ENCODE measurements at regions not wholly inside any gene's neighbourhood (a gene's known extent, or its start where the extent isn't known, plus 50 kb on each side); places are given as distances from the start of the nearest gene placed in this dataset.

GRCh38 chr2:14127765-14128164 lies 504.8 kb upstream of the LRATD1 start:
- Histone ChIP-seq H3K9ac (ENCODE audit: low read length) (no peak overlapping the region), H3F3A (ENCODE audit: insufficient read depth) (no peaks in the 10 kb centered on the region), H3K9me2 (replicated peaks; ENCODE audit: insufficient read depth, low read length) (no peaks in the 10 kb centered on the region), H3K9me3 (ENCODE audit: insufficient read depth, low read length) (no peaks in the 10 kb centered on the region), H3K27me3 (ENCODE audit: low read length) (no peaks in the 10 kb centered on the region), H4K20me1 (ENCODE audit: low read depth, low read length) (no peaks in the 10 kb centered on the region), H3K79me2 (ENCODE audit: insufficient read depth, low read length) (no peaks in the 10 kb centered on the region), H2AFZ (ENCODE audit: low read depth, low read length, severe bottlenecking) (no peak overlapping the region), H3K27ac (ENCODE audit: low read depth, low read length) (no peak overlapping the region), H3K36me3 (ENCODE audit: low read length) (no peaks in the 10 kb centered on the region), H3K4me3 (ENCODE audit: insufficient read depth, low read length, poor library complexity, severe bottlenecking) (no peak overlapping the region), H3K4me2 (ENCODE audit: low read depth, low read length, poor library complexity, severe bottlenecking) (no peak overlapping the region)
- TF ChIP-seq EZH2phosphoT487 (conservative IDR thresholded peaks at IDR 0.05; ENCODE audit: low read length) (no peak), CTCF (IDR thresholded peaks at IDR 0.05; ENCODE audit: insufficient read depth, low read length, poor library complexity, severe bottlenecking) (no peak)

DNA sequence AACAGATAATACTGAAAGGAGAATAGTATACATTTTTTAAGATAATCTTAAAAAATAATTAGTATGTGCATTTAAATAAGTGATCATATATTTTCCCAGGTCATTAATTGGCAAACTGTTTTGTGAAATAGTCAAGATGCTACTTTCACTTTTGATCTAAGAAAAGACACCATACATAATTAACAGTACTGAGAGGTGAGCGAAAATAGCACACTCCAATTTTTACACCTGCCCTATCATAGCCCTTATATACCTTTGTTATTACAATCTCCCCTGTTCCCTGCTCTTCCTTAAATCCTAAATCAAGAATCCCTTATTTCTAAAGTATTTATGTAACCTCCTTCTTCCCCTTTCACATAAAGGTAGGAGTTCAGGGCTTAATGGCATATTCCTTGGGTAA lies 500.1 kb upstream of the LRATD1 start:
- Histone ChIP-seq H3F3A (ENCODE audit: insufficient read depth) (no peaks in the 10 kb centered on the region), H3K9ac (ENCODE audit: low read length) (no peak overlapping the region), H3K36me3 (ENCODE audit: low read length) (no peaks in the 10 kb centered on the region), H3K4me2 (ENCODE audit: low read depth, low read length, poor library complexity, severe bottlenecking) (no peak overlapping the region), H3K4me3 (ENCODE audit: insufficient read depth, low read length, poor library complexity, severe bottlenecking) (no peak overlapping the region), H3K27ac (ENCODE audit: low read depth, low read length) (no peak overlapping the region), H3K9me2 (replicated peaks; ENCODE audit: insufficient read depth, low read length) (no peaks in the 10 kb centered on the region), H4K20me1 (ENCODE audit: low read depth, low read length) (no peaks in the 10 kb centered on the region), H3K27me3 (ENCODE audit: low read length) (no peaks in the 10 kb centered on the region), H3K9me3 (ENCODE audit: insufficient read depth, low read length) (no peaks in the 10 kb centered on the region), H2AFZ (ENCODE audit: low read depth, low read length, severe bottlenecking) (no peak overlapping the region), H3K79me2 (ENCODE audit: insufficient read depth, low read length) (no peaks in the 10 kb centered on the region)
- TF ChIP-seq CTCF (IDR thresholded peaks at IDR 0.05; ENCODE audit: insufficient read depth, low read length, poor library complexity, severe bottlenecking) (no peak), EZH2phosphoT487 (conservative IDR thresholded peaks at IDR 0.05; ENCODE audit: low read length) (no peak)

DNA sequence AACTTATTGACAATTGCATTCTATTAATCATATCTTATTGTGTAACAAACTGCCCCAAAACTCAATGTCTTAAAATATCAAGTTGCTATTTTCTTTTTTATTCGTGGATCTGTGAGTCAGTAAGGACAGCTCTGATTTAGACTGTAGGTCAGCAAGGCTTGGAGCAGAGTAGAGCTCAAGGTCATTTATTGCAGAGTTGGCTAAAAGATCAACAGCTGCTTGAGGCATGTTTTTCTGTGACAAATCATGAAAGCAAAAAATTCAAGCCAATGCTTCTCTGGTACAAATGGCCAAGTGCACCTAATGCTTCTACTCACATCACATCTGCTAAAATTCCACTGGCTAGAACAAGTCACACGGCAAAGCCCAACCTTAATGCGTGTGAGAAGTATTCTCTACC lies 497.7 kb upstream of the LRATD1 start:
- H3F3A ChIP-seq (ENCODE audit: insufficient read depth) = no peaks in the 10 kb centered on the region
- H3K4me3 ChIP-seq (ENCODE audit: insufficient read depth, low read length, poor library complexity, severe bottlenecking) = no peak overlapping the region
- no peak overlapping the region for H3K27ac ChIP-seq (ENCODE audit: low read depth, low read length)
- H2AFZ ChIP-seq (ENCODE audit: low read depth, low read length, severe bottlenecking) = no peak overlapping the region
- H3K9me3 ChIP-seq (ENCODE audit: insufficient read depth, low read length) = no peaks in the 10 kb centered on the region
- no peaks in the 10 kb centered on the region for H4K20me1 ChIP-seq (ENCODE audit: low read depth, low read length)
- H3K79me2 ChIP-seq (ENCODE audit: insufficient read depth, low read length) = no peaks in the 10 kb centered on the region
- no peaks in the 10 kb centered on the region for H3K9me2 ChIP-seq (replicated peaks; ENCODE audit: insufficient read depth, low read length)
- H3K36me3 ChIP-seq (ENCODE audit: low read length) = no peaks in the 10 kb centered on the region
- H3K9ac ChIP-seq (ENCODE audit: low read length) = no peak overlapping the region
- H3K4me2 ChIP-seq (ENCODE audit: low read depth, low read length, poor library complexity, severe bottlenecking) = no peak overlapping the region
- H3K27me3 ChIP-seq (ENCODE audit: low read length) = no peaks in the 10 kb centered on the region
- TF ChIP-seq CTCF (IDR thresholded peaks at IDR 0.05; ENCODE audit: insufficient read depth, low read length, poor library complexity, severe bottlenecking) (no peak), EZH2phosphoT487 (conservative IDR thresholded peaks at IDR 0.05; ENCODE audit: low read length) (no peak)

- Histone ChIP-seq H2AFZ (ENCODE audit: low read depth, low read length, severe bottlenecking) (no peak overlapping the region), H3K27me3 (ENCODE audit: low read length) (no peaks in the 10 kb centered on the region), H4K20me1 (ENCODE audit: low read depth, low read length) (no peaks in the 10 kb centered on the region), H3K4me2 (ENCODE audit: low read depth, low read length, poor library complexity, severe bottlenecking) (no peak overlapping the region), H3K9ac (ENCODE audit: low read length) (no peak overlapping the region), H3K27ac (ENCODE audit: low read depth, low read length) (no peak overlapping the region), H3K9me3 (ENCODE audit: insufficient read depth, low read length) (no peaks in the 10 kb centered on the region), H3K9me2 (replicated peaks; ENCODE audit: insufficient read depth, low read length) (no peaks in the 10 kb centered on the region), H3K79me2 (ENCODE audit: insufficient read depth, low read length) (no peaks in the 10 kb centered on the region), H3K4me3 (ENCODE audit: insufficient read depth, low read length, poor library complexity, severe bottlenecking) (no peak overlapping the region), H3K36me3 (ENCODE audit: low read length) (no peaks in the 10 kb centered on the region), H3F3A (ENCODE audit: insufficient read depth) (no peaks in the 10 kb centered on the region)
- TF ChIP-seq EZH2phosphoT487 (conservative IDR thresholded peaks at IDR 0.05; ENCODE audit: low read length) (no peak), CTCF (IDR thresholded peaks at IDR 0.05; ENCODE audit: insufficient read depth, low read length, poor library complexity, severe bottlenecking) (no peak)
These were observed 496.5 kb upstream of the LRATD1 start for GRCh38 chr2:14136030-14136429.
